Activated CD4-positive, alpha-beta T cell treated with anti-CD3 and anti-CD28 coated beads, Interleukin-2, amount 50 U/mL, for 16 hours (primary cell): ENCODE measurements at regions not wholly inside any gene's neighbourhood (a gene's known extent, or its start where the extent isn't known, plus 50 kb on each side); places are given as distances from the start of the nearest gene placed in this dataset.

Experiments used
- DNase-seq: peaks from one replicate; pipeline ENCODE4 v3.0.0-alpha.2; 2020

GRCh38 chr13:74325106-74325505, 190.9 kb upstream of the KLF12 start:
- DNase-seq = no peak

- DNase-seq = no peak
Observed at GRCh38 chr13:74324338-74324737, 190.1 kb upstream of the KLF12 start.

GRCh38 chr13:74322562-74322961, 188.4 kb upstream of the KLF12 start:
- DNase-seq = no peak

- DNase-seq = no peak
Observed at GRCh38 chr13:74320282-74320681, 186.1 kb upstream of the KLF12 start.

- DNase-seq = no peak
Observed at GRCh38 chr13:74316547-74316946, 182.3 kb upstream of the KLF12 start.

GRCh38 chr13:74306496-74306895, 172.3 kb upstream of the KLF12 start:
- no peak for DNase-seq

- no peak for DNase-seq
Observed at GRCh38 chr13:74305876-74306275, 171.7 kb upstream of the KLF12 start.

GRCh38 chr13:74301258-74301935, 167.2 kb upstream of the KLF12 start:
- no peak for DNase-seq

GRCh38 chr13:74300162-74300561, 166.0 kb upstream of the KLF12 start:
- no peak for DNase-seq

GRCh38 chr13:74299721-74300120, 165.5 kb upstream of the KLF12 start:
- DNase-seq = no peak

- no peak for DNase-seq
Observed at GRCh38 chr13:74298923-74299322, 164.7 kb upstream of the KLF12 start.

GRCh38 chr13:74289861-74290773, 155.9 kb upstream of the KLF12 start:
- peak; percentile 32 for DNase-seq

GRCh38 chr13:74289107-74289506, 154.9 kb upstream of the KLF12 start:
- no peak for DNase-seq

GRCh38 chr13:74288361-74288911, 154.2 kb upstream of the KLF12 start:
- DNase-seq = no peak

GRCh38 chr13:74287724-74288169, 153.5 kb upstream of the KLF12 start:
- peak; percentile 61 for DNase-seq

- no peak for DNase-seq
Observed at GRCh38 chr13:74280795-74281490, 146.7 kb upstream of the KLF12 start.

GRCh38 chr13:74280093-74280794, 146.0 kb upstream of the KLF12 start:
- no peak for DNase-seq

GRCh38 chr13:74278901-74279300, 144.7 kb upstream of the KLF12 start:
- DNase-seq = no peak

- no peak for DNase-seq
Observed at GRCh38 chr13:74274916-74275315, 140.7 kb upstream of the KLF12 start.

GRCh38 chr13:74273581-74273980, 139.4 kb upstream of the KLF12 start:
- DNase-seq = no peak

GRCh38 chr13:74272826-74273225, 138.6 kb upstream of the KLF12 start:
- no peak for DNase-seq

- DNase-seq = no peak
Observed at GRCh38 chr13:74270018-74270417, 135.8 kb upstream of the KLF12 start.

GRCh38 chr13:74266861-74267260, 132.7 kb upstream of the KLF12 start:
- no peak for DNase-seq
